Endothelial cell (in vitro differentiated cells): ENCODE measurements at regions not wholly inside any gene's neighbourhood (a gene's known extent, or its start where the extent isn't known, plus 50 kb on each side); places are given as distances from the start of the nearest gene placed in this dataset.

Experiments used
- DNase-seq: peaks from one replicate; pipeline ENCODE4 v3.0.0; 2021; ENCODE audit warnings: low spot score
- H3K27ac Mint-ChIP-seq: one replicate; pipeline ENCODE4 v1.8.0; 2021; ENCODE audit warnings: mixed read lengths, inconsistent platforms; ENCODE audit not compliant: unreplicated experiment
- H3K27me3 Mint-ChIP-seq: one replicate; pipeline ENCODE4 v1.8.0; 2021; ENCODE audit warnings: mild to moderate bottlenecking, moderate library complexity, mixed read lengths, inconsistent platforms; ENCODE audit not compliant: unreplicated experiment
- H3K36me3 Mint-ChIP-seq: one replicate; pipeline ENCODE4 v1.8.0; 2021; ENCODE audit warnings: mild to moderate bottlenecking, low read depth, mixed read lengths, inconsistent platforms; ENCODE audit not compliant: unreplicated experiment
- H3K4me1 Mint-ChIP-seq: one replicate; pipeline ENCODE4 v1.8.0; 2021; ENCODE audit warnings: mild to moderate bottlenecking, mixed read lengths, inconsistent platforms; ENCODE audit not compliant: unreplicated experiment
- H3K4me3 Mint-ChIP-seq: one replicate; pipeline ENCODE4 v1.8.0; 2021; ENCODE audit warnings: mild to moderate bottlenecking, mixed read lengths, inconsistent platforms; ENCODE audit not compliant: unreplicated experiment
- H3K9me3 Mint-ChIP-seq: one replicate; pipeline ENCODE4 v1.8.0; 2021; ENCODE audit warnings: mixed read lengths, inconsistent platforms; ENCODE audit not compliant: unreplicated experiment
- TF ChIP-seq, protein P1 (sequence below): fragments of 200-600 bp; sonication (generic); IDR thresholded peaks from one replicate; pipeline ENCODE4 v1.5.0; 2021; ENCODE audit warnings: antibody characterized with exemption; ENCODE audit not compliant: unreplicated experiment

DNA sequence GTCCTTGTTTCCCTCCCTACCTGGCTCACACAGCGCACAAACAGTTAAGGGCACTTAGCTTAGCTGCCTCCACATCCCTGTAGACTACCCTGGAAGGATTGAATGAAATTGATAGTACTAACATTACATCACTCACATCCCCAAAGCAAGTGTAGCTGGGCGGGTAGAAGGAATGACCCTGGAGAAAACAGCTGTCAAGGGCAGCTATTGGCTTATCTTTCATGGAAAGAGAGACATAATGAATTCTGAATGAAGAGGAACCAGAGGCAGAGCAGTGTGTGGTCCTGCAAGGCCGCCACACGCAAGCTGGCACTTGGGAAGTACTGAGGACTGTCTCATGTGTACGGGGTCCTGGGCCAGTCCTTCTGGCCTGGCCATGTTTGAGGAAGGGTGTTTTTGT, 369.6 kb upstream of the RGMA start:
- DNase-seq = no peak
- Mint-ChIP-seq H3K4me1 (no peaks in the 10 kb centered on the region), H3K9me3 (no peaks in the 10 kb centered on the region), H3K27me3 (peaks cover 5% of the 10 kb centered on the region), H3K36me3 (no peaks in the 10 kb centered on the region), H3K27ac (no peak overlapping the region), H3K4me3 (no peak overlapping the region)
- TF ChIP-seq, protein P1, sequence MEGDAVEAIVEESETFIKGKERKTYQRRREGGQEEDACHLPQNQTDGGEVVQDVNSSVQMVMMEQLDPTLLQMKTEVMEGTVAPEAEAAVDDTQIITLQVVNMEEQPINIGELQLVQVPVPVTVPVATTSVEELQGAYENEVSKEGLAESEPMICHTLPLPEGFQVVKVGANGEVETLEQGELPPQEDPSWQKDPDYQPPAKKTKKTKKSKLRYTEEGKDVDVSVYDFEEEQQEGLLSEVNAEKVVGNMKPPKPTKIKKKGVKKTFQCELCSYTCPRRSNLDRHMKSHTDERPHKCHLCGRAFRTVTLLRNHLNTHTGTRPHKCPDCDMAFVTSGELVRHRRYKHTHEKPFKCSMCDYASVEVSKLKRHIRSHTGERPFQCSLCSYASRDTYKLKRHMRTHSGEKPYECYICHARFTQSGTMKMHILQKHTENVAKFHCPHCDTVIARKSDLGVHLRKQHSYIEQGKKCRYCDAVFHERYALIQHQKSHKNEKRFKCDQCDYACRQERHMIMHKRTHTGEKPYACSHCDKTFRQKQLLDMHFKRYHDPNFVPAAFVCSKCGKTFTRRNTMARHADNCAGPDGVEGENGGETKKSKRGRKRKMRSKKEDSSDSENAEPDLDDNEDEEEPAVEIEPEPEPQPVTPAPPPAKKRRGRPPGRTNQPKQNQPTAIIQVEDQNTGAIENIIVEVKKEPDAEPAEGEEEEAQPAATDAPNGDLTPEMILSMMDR = no peak

DNA sequence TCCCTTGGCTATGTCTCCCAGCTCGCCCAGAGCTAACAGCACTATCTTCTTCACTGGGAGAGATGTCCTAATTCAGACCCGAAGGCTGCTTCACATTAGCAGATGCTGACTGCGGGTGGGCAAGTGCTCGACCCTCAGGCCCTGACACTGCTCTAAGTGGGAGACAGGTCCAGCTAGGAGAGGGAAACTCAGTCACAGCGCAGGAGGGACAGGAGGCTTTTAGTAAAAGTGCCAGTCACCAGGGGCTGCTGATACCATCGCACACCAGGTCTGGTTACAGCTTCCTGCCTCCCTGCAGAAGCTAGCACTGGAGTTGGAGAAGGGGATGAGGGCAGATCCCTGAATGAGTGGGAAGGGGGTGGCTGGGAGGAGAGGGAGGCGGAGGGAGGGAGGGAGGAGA, 365.8 kb upstream of the RGMA start:
- H3K4me3 Mint-ChIP-seq = no peak overlapping the region
- no peaks in the 10 kb centered on the region for H3K4me1 Mint-ChIP-seq
- no peak for DNase-seq
- no peaks in the 10 kb centered on the region for H3K36me3 Mint-ChIP-seq
- peaks cover 2% of the 10 kb centered on the region for H3K27me3 Mint-ChIP-seq
- H3K27ac Mint-ChIP-seq = no peak overlapping the region
- TF ChIP-seq, protein P1 = no peak
- no peaks in the 10 kb centered on the region for H3K9me3 Mint-ChIP-seq

DNA sequence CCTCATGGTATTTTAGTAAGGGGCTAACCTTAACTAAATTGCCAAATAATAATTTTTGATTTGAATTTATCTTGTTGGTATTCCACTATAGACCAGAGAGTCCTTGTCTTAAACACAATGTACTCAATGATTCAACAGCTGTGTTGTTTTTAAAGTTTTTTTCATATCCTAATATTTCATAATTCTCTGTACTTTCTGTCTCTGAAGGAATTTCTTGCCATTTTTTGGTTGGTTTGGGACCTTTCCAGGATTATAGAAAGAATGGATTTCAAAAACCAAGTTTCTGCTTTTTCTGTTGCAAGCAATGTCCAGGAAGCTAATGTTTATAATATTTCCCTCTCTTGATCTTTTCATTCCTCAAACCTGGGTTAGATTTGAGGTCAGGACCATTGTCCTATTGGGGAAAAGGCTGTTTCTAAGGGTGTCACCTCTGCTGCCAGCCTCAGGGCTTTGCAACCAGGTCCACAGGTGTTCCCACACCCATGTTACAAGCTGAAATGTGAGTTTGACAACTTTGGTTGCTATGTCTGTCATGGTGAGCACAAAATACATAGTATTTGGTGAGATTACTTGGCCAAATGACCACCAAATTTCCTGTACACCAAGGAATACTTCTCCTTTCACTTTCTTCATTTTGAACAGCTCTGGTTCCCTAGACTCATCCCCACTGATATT, 363.7 kb upstream of the RGMA start:
- no peaks in the 10 kb centered on the region for H3K4me1 Mint-ChIP-seq

DNA sequence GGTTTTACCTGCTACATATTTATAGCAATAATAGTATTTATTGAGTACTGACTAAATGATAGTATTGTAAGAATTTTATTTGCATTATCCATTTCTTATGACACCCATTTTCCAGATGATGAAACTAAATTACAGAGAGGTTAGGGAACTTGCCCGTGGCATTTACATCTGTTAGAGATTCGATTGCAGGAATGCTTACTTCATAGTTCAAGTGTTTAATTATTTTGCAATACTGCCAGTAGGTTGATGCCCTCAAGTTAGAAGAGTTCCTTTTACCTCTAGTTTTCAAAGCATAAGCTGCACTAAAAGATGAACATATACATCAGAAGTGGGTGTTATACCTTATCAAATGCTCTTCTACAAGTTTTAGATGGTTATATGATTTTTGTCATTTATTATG, 362.8 kb upstream of the RGMA start:
- no peaks in the 10 kb centered on the region for H3K36me3 Mint-ChIP-seq
- H3K4me1 Mint-ChIP-seq = no peaks in the 10 kb centered on the region
- TF ChIP-seq, protein P1 = no peak
- no peaks in the 10 kb centered on the region for H3K9me3 Mint-ChIP-seq
- H3K4me3 Mint-ChIP-seq = no peak overlapping the region
- DNase-seq = no peak
- H3K27me3 Mint-ChIP-seq = peaks cover 2% of the 10 kb centered on the region
- H3K27ac Mint-ChIP-seq = no peak overlapping the region

More for the DNA sequence above, 363.7 kb upstream of the RGMA start:
- no peak for DNase-seq
- H3K36me3 Mint-ChIP-seq = no peaks in the 10 kb centered on the region
- no peaks in the 10 kb centered on the region for H3K9me3 Mint-ChIP-seq
- no peak overlapping the region for H3K27ac Mint-ChIP-seq
- peaks cover 2% of the 10 kb centered on the region for H3K27me3 Mint-ChIP-seq
- H3K4me3 Mint-ChIP-seq = no peak overlapping the region
- TF ChIP-seq, protein P1 = no peak

DNA sequence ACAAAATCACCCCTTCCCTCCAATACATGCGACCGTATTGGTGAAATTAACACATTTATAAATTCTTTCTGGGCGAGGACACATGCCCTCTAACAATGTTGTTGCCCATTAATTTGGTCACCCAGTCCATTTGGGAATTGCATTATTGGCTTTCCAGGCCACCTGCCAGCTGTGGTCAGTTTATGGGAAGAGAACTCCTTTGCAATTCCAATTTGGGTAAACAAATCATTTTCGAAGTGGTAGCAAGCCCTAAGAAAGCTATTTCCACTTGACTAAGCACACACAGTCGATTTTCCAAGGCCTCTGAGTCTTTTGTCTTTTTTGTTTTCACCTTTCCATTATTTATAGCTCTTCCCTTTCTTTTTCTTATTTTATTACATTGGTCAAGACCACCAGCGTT, 362.3 kb upstream of the RGMA start:
- Mint-ChIP-seq H3K4me3 (no peak overlapping the region), H3K4me1 (no peaks in the 10 kb centered on the region), H3K27me3 (peaks cover 2% of the 10 kb centered on the region), H3K27ac (no peak overlapping the region), H3K36me3 (no peaks in the 10 kb centered on the region), H3K9me3 (no peaks in the 10 kb centered on the region)
- TF ChIP-seq, protein P1 = no peak
- no peak for DNase-seq
